ENCODE measurements at regions not wholly inside any gene's neighbourhood (a gene's known extent, or its start where the extent isn't known, plus 50 kb on each side); places are given as distances from the start of the nearest gene placed in this dataset.

DNA sequence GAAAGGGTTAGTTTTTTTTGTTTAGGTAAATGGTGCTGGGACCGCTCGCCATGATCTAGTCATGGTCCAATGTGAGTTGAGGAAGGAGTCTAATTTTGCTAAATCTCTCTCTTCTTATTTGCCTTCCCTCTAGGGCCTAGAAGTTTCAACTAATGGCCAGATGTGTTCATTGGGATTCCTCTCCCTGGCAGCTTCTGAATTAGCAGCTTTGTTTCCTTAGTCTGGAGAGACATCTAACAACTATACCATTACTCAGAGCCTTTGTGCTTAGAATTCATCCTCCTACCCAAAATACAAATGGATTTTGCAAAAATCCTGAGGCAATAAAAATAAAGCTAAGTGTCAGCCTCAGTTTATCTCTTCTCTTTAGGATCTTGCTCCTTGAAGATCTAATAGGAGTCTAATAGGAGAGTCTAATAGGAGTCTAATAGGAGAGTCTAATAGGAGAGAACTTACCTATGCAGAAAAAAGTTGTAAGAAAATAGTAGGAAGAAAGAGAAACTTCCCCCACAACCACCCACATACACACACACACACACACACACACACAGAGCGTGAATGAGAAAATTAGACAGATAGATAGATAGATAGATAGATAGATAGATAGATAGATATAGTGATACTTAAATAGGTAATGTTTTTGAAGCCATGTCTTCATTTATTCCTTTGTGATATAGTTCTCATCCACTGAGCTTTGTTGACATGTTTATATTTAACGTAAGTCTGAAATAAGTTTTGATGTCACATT lies 980.5 kb upstream of the CNTN5 start:
- intact Hi-C loops (cut with micrococcal nuclease; ENCODE audit: unreplicated experiment): no loop called here
- no peaks in the 10 kb centered on the region for H3K36me3 Mint-ChIP-seq (ENCODE audit: insufficient read depth, unreplicated experiment)
- no peaks in the 10 kb centered on the region for H3K9me3 Mint-ChIP-seq (ENCODE audit: unreplicated experiment)
- Histone ChIP-seq H3K9me3 (no peaks in the 10 kb centered on the region), H3K27me3 (replicated peaks; ENCODE audit: control insufficient read depth, insufficient read depth, low read length) (no peaks in the 10 kb centered on the region; the same call in 1 of the 2 replicates), H3K4me3 (ENCODE audit: low read depth, low read length) (no peak overlapping the region), H3K4me1 (no peaks in the 10 kb centered on the region), H3K36me3 (ENCODE audit: control insufficient read depth, insufficient read depth, low read length) (no peaks in the 10 kb centered on the region)
- ChIA-PET POLR2A (no interaction called here), CTCF (no interaction called here)
- TF ChIP-seq CTCF (IDR thresholded peaks at IDR 0.05; ENCODE audit: insufficient read depth in 1 of 2, low read depth in 1 of 2, low read length in 1 of 2, severe bottlenecking in 1 of 2, unreplicated experiment in 1 of 2): no peak
- H3K4me1 Mint-ChIP-seq (ENCODE audit: low read depth, unreplicated experiment): no peaks in the 10 kb centered on the region
- DNase-seq: no peak
- H3K27me3 Mint-ChIP-seq (ENCODE audit: insufficient read depth, unreplicated experiment): peaks cover 5% of the 10 kb centered on the region
- no peak overlapping the region for H3K4me3 Mint-ChIP-seq (ENCODE audit: unreplicated experiment)
- no peak overlapping the region for H3K27ac Mint-ChIP-seq (ENCODE audit: unreplicated experiment)
- no TSS peak for BruUV-seq (replicated peaks)

DNA sequence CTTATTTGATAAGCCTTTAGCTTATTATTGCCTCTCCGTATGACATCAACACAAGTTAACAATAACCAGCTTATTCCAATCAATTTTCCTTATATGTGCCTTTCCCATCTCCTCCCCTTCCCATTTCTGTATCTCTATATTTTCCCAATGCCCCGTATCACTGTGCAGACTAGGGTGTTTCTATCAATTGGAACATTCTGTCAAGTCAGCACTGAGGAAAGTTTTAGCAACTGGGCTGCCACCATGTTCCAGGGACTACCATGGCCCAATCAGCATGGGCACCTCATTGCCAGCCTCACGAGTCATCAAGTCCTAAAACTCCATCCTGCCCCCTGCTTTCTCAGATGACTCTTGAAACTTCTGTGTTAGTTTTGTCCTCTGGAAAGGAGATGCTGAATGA lies 973.1 kb upstream of the CNTN5 start:
- POLR2A ChIA-PET: no interaction called here
- intact Hi-C loops (cut with micrococcal nuclease; ENCODE audit: unreplicated experiment): no loop called here

GRCh38 chr11:98053851-98054250 lies 966.9 kb upstream of the CNTN5 start:
- Histone ChIP-seq H3K27me3 (replicated peaks; ENCODE audit: control insufficient read depth, insufficient read depth, low read length) (no peaks in the 10 kb centered on the region), H3K4me3 (ENCODE audit: low read depth, low read length) (no peak overlapping the region), H3K4me1 (peaks cover 11% of the 10 kb centered on the region), H3K36me3 (ENCODE audit: control insufficient read depth, insufficient read depth, low read length) (no peaks in the 10 kb centered on the region), H3K9me3 (no peaks in the 10 kb centered on the region)
- Mint-ChIP-seq H3K27ac (ENCODE audit: unreplicated experiment) (no peak overlapping the region), H3K36me3 (ENCODE audit: insufficient read depth, unreplicated experiment) (no peaks in the 10 kb centered on the region), H3K9me3 (ENCODE audit: unreplicated experiment) (no peaks in the 10 kb centered on the region), H3K4me3 (ENCODE audit: unreplicated experiment) (no peak overlapping the region), H3K4me1 (ENCODE audit: low read depth, unreplicated experiment) (peaks cover 11% of the 10 kb centered on the region), H3K27me3 (ENCODE audit: insufficient read depth, unreplicated experiment) (no peaks in the 10 kb centered on the region)
- ChIA-PET POLR2A (no interaction called here), CTCF (no interaction called here)
- TF ChIP-seq CTCF (IDR thresholded peaks at IDR 0.05; ENCODE audit: insufficient read depth in 1 of 2, low read depth in 1 of 2, low read length in 1 of 2, severe bottlenecking in 1 of 2, unreplicated experiment in 1 of 2): no peak
- BruUV-seq (replicated peaks): no TSS peak
- intact Hi-C loops (cut with micrococcal nuclease; ENCODE audit: unreplicated experiment): no loop called here
- DNase-seq: no peak

More for the DNA sequence above, 973.1 kb upstream of the CNTN5 start:
- Mint-ChIP-seq H3K36me3 (ENCODE audit: insufficient read depth, unreplicated experiment) (no peaks in the 10 kb centered on the region), H3K9me3 (ENCODE audit: unreplicated experiment) (no peaks in the 10 kb centered on the region), H3K27ac (ENCODE audit: unreplicated experiment) (no peak overlapping the region), H3K4me3 (ENCODE audit: unreplicated experiment) (no peak overlapping the region), H3K4me1 (ENCODE audit: low read depth, unreplicated experiment) (no peaks in the 10 kb centered on the region), H3K27me3 (ENCODE audit: insufficient read depth, unreplicated experiment) (peaks cover 4% of the 10 kb centered on the region)
- CTCF ChIA-PET: no interaction called here
- Histone ChIP-seq H3K36me3 (ENCODE audit: control insufficient read depth, insufficient read depth, low read length) (no peaks in the 10 kb centered on the region), H3K4me1 (no peaks in the 10 kb centered on the region), H3K27me3 (replicated peaks; ENCODE audit: control insufficient read depth, insufficient read depth, low read length) (no peaks in the 10 kb centered on the region), H3K9me3 (no peaks in the 10 kb centered on the region), H3K4me3 (ENCODE audit: low read depth, low read length) (no peak overlapping the region)
- no TSS peak for BruUV-seq (replicated peaks)
- TF ChIP-seq CTCF (IDR thresholded peaks at IDR 0.05; ENCODE audit: insufficient read depth in 1 of 2, low read depth in 1 of 2, low read length in 1 of 2, severe bottlenecking in 1 of 2, unreplicated experiment in 1 of 2): no peak
- DNase-seq: no peak
